HG02571 (cell line): ENCODE measurements at regions not wholly inside any gene's neighbourhood (a gene's known extent, or its start where the extent isn't known, plus 50 kb on each side); places are given as distances from the start of the nearest gene placed in this dataset.
"Not testable (repeated sequence)": the region's sequence is repeated elsewhere in the genome, so short reads cannot be mapped to it uniquely, and the experiment has no call there.

ENCODE experiments used
- ATAC-seq: cut with Tn5 transposase; IDR thresholded peaks from one replicate; pipeline ENCODE4 v1.9.1; 2021; ENCODE audit warnings: mild to moderate bottlenecking, moderate library complexity; ENCODE audit not compliant: unreplicated experiment

DNA sequence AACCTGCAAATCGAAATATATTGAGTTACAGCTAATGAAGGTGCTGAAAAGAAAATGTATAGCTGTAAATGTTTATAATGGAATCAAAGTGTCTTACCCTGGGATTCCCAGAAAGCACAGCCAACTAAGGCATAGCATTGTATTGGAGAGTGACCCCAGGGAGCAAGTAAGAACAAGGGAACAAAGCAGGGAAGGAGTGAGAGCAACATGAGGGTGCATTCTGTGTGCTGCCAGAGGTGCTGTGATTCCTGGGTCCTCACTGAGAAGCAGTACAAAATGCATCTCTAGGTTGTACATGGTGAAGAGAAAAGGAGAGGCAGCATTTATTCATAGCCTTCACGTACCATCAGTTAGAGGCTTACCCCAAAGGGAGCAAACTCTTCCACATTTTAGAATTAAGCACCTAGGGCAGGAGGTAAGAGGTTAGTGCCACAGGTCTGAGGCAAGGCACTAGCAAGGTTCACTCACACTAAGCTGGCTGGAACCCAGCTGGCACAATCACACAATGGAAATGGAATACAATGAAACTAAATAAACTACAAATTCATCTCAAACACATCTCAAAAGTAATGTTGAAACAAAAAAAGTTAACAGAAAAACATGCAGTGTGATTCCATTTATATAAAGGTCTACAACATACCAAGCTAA lies 151.5 kb upstream of the C2CD4B start:
- ATAC-seq = no peak

DNA sequence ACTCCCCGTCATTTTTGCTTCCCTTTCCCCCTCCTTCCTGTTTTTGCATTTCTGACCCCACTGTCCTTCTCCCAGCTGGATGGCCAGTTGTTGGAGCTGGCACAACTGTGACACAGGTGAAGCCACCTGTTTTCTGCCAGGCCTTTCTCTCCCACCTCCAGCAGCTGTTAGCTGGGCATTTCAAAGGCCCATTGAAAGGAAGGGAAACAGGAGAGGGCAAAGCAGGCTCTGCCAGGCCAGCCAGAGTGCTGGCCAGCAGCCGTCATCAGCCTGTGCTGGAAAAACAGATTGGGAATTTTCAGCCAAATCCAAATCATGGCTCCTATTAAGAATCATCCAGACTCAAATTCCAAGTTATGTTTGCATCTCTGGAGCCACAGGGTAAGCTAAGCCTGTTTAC lies 155.2 kb upstream of the C2CD4B start:
- ATAC-seq = no peak

DNA sequence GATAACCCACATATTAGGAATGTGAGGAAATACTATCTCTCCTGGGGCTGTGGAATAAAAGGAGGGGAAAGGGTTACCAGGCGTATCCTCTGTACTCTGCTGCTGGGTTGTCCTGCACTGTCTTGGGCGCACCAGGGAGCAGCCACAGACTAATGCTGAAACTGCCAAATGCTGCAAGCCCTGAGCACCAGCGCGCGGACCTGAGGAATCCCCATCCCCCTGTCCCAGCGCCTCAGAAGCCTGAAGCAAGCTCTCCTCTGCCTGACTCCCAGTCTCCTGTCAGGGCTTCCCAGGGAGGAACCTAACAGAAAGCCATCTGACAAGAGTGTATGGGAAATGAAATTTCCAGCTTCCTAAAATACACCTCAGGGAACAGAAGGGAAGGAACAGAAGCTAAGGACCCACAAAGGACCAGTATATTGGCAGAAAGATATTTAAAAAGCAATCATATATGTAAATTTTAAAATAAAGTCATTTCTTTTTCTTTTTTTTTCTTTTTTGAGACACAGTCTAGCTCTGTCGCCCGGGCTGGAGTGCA lies 158.3 kb upstream of the C2CD4B start:
- no peak for ATAC-seq

DNA sequence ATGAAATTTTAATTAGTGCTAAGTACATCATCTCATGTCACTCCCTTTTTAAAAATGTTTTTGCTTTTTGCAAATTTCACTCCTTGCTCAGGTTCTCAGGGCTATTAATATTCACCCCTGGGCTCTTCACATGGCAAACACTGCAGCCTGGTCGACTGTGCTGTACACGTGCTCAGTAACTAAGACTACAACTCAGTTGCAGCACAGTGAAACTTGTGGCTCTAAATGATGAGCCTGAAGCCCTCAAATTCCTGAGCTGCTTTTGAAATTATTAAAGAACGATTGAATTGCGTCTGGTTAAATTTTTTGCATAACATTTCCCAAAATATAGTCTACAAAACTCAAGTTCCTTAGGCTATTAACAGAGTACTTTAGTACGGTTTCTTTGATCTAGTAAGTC lies 159.3 kb upstream of the C2CD4B start:
- no peak for ATAC-seq

DNA sequence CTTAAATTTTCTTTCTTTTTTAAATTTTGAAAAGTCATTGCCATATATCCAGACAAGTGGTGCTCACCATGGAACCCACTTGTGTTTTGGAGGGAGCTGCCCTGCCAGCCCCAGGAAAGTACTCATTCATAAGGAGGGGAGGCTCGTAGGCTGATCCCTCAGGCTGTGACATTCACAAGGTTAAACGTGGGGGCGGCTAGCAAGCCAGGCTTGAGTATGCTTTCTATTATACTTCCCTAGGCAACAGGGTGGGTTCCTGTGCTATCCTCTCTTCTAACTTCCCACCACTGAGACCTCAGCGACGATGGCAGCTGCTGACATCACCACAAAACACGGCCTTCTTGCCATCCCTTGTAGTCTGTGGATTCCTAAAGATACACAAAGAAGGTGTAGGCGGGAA lies 160.5 kb upstream of the C2CD4B start:
- no peak for ATAC-seq

DNA sequence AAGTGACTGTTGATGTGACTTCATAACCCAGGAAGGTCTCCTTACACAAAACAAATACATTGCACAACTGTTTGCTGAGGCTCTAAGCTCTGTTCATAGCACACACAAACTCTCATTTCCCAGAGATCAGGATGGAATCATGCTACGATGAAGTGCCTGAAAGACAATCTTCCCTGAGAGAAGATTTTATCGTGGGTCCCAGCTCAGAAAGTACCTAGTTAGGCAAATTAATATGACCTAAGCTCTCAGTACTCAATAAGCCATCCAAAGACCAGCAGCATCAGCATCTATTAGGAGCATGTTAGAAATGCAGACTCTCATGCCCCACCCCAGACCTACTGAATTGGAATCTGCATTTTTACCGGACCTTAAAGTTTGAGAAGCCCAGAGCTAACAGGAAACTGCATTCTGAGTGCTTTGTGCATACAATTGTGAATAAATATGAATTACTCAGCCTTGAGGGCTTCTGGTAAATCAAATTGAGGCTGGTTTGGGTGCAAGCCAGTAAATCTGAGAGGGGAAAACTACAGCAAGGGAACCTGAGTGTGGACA lies 161.5 kb upstream of the C2CD4B start:
- ATAC-seq = no peak

DNA sequence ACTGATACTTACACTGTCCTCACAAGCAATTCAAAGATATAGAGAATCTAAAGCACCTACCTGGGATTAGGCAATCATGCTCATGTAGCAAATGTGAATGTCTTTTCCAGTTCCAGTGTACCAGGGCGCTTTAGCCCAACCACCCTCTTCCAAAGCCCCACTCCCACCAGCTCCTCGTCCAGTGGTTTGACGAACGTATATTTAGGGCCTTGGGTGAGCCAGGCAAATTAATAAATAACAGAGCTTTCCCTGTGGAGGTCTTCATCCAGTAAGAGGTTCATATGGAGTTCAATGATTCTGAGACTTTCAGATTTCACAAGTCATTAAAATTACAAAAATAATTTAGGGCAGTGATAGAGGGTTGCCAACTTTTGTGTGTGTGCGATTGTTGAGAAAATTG lies 162.3 kb upstream of the C2CD4B start:
- ATAC-seq = no peak

DNA sequence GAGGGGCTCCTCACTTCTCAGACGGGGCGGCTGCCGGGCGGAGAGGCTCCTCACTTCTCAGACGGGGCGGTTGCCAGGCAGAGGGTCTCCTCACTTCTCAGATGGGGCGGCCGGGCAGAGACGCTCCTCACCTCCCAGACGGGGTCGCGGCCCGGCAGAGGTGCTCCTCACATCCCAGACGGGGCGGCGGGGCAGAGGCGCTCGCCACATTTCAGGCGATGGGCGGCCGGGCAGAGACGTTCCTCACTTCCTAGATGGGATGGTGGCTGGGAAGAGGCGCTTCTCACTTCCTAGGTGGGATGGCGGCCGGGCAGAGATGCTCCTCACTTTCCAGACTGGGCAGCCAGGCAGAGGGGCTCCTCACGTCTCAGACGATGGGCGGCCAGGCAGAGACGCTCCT lies 167.4 kb upstream of the C2CD4B start:
- ATAC-seq = not testable (repeated sequence)

DNA sequence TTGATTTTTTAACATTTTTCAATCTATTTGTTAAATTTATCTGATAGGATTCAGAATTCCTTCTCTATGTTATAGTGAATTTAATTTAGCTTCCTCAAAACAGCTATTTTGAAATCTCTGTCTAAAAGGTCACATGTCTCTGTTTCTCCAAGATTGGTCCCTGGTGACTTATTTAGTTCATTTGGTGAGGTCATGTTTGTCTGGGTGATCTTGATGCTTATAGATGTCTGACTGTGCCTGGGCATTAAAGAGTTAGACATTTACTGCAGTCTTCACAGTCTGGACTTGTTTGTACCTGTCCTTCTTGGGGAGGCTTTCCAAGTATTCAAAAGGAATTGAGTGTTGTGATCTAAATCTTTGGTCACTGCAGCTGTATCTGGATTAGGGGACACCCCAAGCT lies 169.5 kb upstream of the C2CD4B start:
- ATAC-seq = no peak

DNA sequence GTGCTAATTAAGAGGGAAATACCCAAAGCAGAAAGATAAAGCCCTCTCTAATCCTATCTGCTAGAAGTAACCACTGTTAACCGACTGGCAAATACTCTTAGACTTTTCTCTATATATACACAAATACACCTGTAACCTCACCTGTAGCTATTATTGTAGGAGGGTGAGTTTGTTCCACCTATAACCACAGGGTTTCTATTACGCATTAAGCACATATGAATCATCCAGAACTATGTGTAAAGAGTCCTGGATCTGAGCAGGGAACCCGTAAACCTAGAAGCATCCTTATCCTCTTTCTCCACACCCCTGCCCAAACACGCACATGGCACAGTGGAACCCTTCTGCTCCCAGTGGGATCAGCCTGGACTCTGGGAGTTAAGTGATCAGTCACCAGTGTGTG lies 172.8 kb upstream of the C2CD4B start:
- ATAC-seq = no peak

DNA sequence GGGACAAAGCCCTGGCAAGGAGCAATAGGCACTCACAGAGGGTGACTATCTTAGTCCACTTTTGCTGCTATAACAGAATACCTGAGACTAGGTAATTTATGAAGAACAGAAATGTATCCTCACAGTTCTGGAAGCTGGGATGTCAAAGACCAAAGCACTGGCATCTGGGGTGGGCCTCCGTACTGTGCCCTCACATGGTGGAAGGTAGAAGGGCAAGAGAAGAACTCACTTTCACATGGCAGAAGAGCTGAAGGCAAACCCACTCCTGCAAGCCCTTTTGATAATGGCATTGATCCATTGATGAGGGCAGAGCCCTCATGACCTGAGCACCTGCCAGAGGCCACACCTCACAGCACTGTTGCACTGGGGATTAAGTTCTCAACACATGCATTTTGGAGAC lies 173.4 kb upstream of the C2CD4B start:
- no peak for ATAC-seq

DNA sequence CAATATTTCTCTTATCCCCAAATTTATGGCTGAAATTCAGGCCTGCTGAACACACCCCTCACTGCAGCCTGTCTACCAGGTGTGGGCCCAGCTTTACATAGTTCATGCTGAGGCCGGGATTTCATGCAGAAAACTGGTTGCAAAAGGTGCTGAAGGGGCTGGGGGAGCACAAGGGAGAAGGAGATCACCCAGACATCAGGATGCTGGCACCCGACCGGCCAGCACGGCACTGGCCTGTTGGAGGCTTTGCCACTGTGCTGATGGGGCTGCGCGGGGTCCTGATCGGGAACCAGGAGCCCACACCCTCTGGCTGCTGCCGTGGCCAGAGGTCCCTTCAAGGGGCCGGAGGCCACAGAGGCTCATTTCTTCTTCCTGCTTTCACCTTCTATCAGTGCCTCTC lies 177.9 kb upstream of the C2CD4B start:
- no peak for ATAC-seq

DNA sequence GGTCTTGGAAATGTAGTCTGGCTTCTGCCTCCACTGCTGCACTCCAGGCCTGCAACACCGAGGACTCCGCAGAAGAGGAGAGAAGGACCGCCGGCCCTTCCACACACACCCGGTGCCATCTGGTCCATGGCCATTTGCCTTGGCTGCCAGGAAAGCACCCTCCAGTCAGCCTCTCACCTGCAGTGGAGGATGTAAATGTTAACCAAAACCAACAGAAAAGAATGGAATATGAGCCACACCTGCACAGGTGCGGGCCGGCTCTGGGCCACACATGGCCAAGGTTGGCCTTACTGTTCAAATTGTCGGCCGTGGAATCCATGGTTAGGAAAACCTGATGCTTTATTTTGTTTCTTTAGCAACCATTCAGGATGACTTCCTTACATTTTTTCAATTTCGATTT lies 178.3 kb upstream of the C2CD4B start:
- ATAC-seq = no peak

DNA sequence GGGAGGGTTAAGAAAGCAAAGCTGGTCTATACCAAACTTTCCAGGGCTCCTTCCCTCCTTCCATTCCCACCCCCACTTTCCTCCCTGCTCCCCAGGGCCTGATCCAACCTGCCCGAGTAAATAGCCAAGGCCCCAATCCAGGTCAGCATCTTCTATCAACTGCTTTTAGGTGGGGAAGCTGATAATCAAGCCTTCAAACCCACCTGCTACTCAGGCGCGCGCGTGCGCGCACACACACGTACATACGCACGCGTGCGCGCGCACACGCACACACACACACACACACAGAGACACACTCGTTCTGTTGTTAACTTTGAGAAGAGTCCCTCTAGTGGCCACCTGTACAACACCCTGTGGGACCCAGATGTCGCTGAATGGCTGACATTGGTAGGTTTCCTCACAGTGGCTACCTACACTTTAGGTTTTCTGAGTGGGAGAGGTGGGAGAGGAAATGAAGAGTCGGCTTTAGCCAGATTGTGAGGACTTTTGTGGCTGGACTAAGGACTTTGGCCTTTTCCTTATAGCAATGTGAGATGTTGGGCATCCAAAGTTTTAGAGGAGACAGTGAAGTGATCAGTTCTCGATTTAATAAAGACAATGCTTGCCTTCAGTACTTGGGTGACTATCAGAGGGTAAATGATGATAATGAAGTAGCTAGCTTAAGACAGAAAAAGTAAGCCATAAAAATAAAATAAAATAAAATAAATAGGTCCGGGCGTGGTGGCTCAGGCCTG lies 179.9 kb upstream of the C2CD4B start:
- ATAC-seq = no peak

DNA sequence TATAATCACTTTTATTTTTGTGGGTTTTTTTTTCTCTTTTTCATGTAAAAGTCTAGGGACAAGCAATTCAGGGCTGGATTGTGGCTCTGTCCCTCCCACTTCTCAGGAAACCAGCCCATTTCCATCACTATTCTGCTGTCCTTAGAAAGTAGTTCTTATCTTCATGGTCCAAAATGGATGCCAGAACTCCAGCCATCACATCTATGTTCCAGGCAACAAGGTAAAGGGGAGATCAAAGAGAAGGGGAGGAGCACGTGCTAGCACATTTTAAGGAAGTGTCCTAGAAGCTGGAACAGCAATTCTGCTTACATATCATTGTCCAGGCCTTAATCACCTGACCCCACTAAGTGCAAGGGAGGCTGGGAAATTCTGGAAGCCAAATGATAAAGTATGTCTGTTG lies 181.1 kb upstream of the C2CD4B start:
- no peak for ATAC-seq

DNA sequence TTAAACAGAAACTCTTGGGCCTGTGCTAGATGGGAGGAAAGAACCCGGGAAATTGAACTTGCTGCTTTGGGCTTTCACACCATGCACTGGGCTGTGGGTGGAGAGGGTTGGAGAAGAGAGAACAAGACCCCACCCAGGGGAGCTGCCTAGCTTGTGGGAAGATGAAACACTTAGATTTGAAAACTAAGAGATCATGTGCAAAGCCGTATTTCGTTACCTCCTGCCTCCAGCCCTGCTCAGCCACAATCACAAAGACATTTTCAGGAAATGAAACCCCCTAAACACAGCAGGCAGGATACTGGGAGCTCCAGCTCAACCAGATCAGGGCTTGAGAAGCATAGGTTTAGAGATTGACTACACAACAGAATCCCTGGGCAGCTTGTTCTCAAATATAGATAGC lies 183.0 kb upstream of the C2CD4B start:
- no peak for ATAC-seq

DNA sequence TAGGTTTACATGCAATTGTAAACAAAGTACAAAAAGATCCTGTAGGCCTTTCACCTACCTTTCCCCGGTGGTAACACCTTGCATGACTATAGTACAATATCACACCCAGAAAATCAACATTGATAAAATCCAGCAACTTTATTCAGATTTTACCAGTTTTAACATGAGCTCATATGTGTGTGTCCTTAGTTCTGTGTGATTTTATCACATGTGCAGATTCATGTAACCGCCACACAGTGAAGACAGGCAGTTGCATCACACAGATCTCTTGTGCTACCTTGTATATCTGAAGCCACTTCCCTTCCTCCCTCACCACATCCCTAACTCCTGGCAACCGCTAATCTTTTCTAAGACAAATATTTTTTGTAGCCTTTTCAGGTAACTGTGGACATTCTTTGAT lies 183.5 kb upstream of the C2CD4B start:
- no peak for ATAC-seq

DNA sequence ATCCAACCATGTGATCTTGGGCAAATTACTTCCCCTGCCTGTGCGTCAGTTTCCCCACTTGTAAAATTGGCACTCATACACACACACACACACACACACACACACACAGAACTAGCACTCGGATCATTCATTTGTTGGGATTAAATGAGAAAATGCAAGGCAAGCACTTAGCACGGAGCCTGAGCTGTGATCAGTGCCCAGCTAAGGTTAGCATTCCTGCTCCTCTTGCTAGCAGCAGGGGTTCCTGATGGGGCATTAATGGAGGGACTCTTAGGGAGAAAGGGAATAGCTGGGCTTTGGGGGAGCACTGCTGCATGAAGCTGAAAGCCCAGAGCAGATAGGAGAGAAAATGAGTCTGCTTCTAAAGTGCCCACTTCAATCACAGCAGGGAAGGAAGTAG lies 187.7 kb upstream of the C2CD4B start:
- ATAC-seq = no peak

DNA sequence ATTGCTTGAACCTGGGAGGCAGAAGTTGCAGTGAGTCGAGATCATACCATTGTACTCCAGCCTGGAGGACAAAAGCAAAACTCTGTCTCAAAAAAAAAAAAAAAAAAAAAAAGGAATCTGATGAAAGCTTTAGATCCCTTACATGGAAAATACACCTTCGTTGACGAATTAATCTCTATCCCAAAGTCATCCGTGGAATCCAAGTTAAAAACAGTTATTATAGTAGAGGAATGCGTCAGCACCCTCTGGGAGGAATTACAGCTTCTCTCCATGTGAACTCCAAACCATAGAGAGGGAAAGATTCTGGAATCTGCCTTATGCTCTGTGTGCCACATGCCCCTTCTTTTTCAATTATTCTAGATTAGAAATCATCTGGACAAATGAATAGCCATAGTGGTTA lies 192.3 kb upstream of the C2CD4B start:
- no peak for ATAC-seq

DNA sequence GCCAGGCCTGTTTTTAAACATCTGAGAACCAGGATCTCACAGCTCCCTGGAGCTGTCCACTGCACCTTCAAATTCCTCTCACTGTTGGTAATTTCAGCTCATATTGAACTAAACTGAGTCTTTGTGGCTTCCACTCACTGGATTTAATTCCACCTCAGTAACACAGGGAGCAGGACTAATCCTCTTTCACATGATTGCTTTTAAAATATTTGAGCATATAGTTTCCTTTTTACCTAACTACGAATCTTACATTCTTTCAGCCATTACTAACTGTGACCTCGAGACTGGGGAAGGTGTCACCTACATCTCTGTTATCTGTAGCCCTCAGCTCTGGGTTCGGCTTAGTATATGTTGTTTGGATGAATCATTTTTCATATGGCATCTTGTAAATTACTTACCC lies 194.3 kb upstream of the C2CD4B start:
- ATAC-seq = no peak

DNA sequence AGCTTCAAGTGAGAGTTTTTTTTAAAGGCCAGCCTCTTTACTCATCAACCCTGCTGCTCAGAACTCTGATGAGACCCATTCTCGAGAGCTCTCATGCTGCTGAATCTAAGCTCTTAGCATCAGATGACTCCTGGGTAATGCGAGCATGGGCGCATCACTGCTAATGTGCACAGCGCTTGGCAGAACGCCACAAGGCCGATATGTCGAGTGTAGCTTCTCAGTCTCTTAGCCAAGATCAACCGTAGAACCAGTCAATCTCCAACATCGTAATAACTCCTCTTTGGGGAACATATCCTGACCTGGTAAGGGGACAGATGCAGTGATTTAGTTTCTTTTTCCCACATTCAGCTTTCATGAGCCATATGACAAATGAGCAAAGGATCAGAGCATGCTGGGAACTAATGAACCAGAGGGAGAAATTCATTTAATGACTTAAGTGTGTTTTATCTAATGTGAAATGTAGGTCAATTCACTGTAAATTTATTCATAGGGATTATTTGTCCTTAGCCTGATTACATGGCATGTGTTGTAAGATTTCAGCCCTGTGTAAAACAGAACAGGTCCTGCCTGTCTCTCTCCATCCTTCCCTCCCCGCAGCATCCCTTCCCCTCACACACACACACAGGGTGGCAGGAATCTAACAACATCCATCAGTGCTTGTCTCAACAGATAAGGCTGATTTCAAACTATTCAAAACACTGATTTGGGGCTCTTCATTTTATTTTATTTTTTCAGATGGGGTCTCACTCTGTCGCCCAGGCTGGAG lies 195.4 kb upstream of the C2CD4B start:
- ATAC-seq = no peak

DNA sequence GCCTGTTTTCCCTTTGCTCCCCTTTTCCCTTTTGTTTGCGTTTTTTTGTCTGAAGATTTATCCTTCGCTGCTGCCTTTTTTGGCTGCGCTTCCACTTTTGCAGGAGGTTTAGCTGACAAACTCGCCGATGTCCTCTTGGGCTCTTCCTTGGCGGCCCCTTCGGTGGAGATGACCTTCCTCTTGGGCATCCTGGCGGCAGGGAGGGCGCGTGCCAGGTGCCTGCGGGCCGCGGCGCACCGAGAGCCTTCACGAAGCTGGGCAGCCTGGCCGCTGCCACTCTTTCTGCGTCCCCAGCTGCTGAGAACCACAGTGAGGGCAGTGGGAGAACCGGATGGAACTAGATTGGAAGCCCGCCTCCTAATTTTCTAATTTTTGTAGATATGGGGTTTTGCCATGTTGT lies 197.1 kb upstream of the C2CD4B start:
- no peak for ATAC-seq
